ENCODE measurements at regions not wholly inside any gene's neighbourhood (a gene's known extent, or its start where the extent isn't known, plus 50 kb on each side); places are given as distances from the start of the nearest gene placed in this dataset.

GRCh38 chr16:5381481-5381880, 283.9 kb upstream of the EEF2KMT start:
- no peak for DNase-seq

- no peak for DNase-seq
Measured at GRCh38 chr16:5379954-5380353, 282.4 kb upstream of the EEF2KMT start.

- DNase-seq: no peak
Measured at GRCh38 chr16:5378531-5378930, 280.9 kb upstream of the EEF2KMT start.

- no peak for DNase-seq
Measured at GRCh38 chr16:5377280-5377898, 279.8 kb upstream of the EEF2KMT start.

GRCh38 chr16:5374184-5374583, 276.6 kb upstream of the EEF2KMT start:
- DNase-seq: no peak

GRCh38 chr16:5367951-5368350, 270.4 kb upstream of the EEF2KMT start:
- DNase-seq: no peak

- DNase-seq: no peak
Measured at GRCh38 chr16:5366126-5366525, 268.5 kb upstream of the EEF2KMT start.

GRCh38 chr16:5364186-5364585, 266.6 kb upstream of the EEF2KMT start:
- DNase-seq: no peak

- DNase-seq: no peak
Measured at GRCh38 chr16:5361322-5361721, 263.7 kb upstream of the EEF2KMT start.

- DNase-seq: no peak
Measured at GRCh38 chr16:5354645-5355044, 257.1 kb upstream of the EEF2KMT start.

GRCh38 chr16:5349670-5350517, 252.3 kb upstream of the EEF2KMT start:
- no peak for DNase-seq

- no peak for DNase-seq
Measured at GRCh38 chr16:5349101-5349500, 251.5 kb upstream of the EEF2KMT start.

- DNase-seq: no peak
Measured at GRCh38 chr16:5347561-5347960, 250.0 kb upstream of the EEF2KMT start.

GRCh38 chr16:5336941-5337340, 239.3 kb upstream of the EEF2KMT start:
- DNase-seq: no peak

- no peak for DNase-seq
Measured at GRCh38 chr16:5333991-5334390, 236.4 kb upstream of the EEF2KMT start.

- no peak for DNase-seq
Measured at GRCh38 chr16:5333126-5333525, 235.5 kb upstream of the EEF2KMT start.

GRCh38 chr16:5330058-5330457, 232.5 kb upstream of the EEF2KMT start:
- DNase-seq: no peak

- no peak for DNase-seq
Measured at GRCh38 chr16:5328546-5328945, 231.0 kb upstream of the EEF2KMT start.

GRCh38 chr16:5326395-5326794, 228.8 kb upstream of the EEF2KMT start:
- DNase-seq: no peak

- no peak for DNase-seq
Measured at GRCh38 chr16:5325932-5326331, 228.3 kb upstream of the EEF2KMT start.

- DNase-seq: no peak
Measured at GRCh38 chr16:5323284-5324141, 225.9 kb upstream of the EEF2KMT start.

- DNase-seq: no peak
Measured at GRCh38 chr16:5321930-5322329, 224.3 kb upstream of the EEF2KMT start.

GRCh38 chr16:5319799-5320198, 222.2 kb upstream of the EEF2KMT start:
- no peak for DNase-seq

GRCh38 chr16:5315914-5316313, 218.3 kb upstream of the EEF2KMT start:
- no peak for DNase-seq
